ENCODE measurements at regions not wholly inside any gene's neighbourhood (a gene's known extent, or its start where the extent isn't known, plus 50 kb on each side); places are given as distances from the start of the nearest gene placed in this dataset.

DNA sequence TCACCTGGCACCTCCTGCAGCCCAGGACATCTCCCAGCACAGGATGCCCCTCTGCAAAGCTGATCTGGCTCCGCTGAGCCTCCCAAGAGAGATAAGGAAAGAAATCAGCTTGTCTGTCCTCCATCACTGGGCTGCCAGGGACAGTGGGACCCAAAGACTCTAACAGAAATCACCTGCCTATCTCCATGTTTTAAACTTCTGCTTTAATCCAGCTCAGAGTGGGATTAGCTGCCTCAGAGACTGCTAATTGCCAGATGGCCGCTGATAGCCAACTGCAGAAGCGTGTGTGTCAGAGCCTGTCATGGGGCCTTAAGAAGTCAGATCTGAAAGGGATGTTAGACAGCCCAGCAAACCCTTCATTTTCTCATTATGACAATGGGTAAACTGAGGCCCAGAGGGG lies 389.4 kb upstream of the KLHL29 start:
- H3K9me3 ChIP-seq (ENCODE audit: low read length), result 0 out of 2 replicates have a peak, but pooled peaks cover 6% of the 10 kb centered on the region

DNA sequence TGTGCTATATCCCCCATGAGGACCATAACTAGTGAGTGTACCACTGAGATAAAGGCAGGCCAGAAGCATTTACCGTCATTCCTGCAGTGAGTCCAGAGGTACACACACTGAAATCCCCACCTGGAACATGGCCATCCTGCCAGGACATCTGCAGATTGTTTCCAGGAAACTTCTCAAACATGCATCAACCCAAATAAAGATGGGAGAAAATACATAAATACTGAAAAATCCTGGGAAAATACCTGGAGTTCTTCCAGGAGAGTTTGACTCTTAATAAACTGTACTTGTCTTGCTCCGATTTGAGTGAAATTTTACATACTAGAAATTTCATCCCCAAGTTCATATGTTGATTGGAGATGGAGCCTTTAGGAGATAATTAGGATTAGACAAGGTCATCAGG lies 388.1 kb upstream of the KLHL29 start:
- Histone ChIP-seq H3K79me2 (ENCODE audit: insufficient read depth, low read length) (no peaks in the 10 kb centered on the region), H3K4me1 (ENCODE audit: insufficient read depth, low read length) (no peaks in the 10 kb centered on the region), H4K20me1 (ENCODE audit: insufficient read depth, low read length) (no peaks in the 10 kb centered on the region), H3K9me3 (ENCODE audit: low read length) (0 out of 2 replicates have a peak, but pooled peaks cover 6% of the 10 kb centered on the region), H3K36me3 (replicated peaks in 1 of 2; ENCODE audit: control insufficient read depth in 1 of 2, insufficient read depth in 2 of 2, low read length in 2 of 2) (no peaks in the 10 kb centered on the region), H2AFZ (ENCODE audit: low read length) (no peak overlapping the region), H3K27ac (ENCODE audit: extremely low read length, insufficient read depth, low read length) (no peak overlapping the region), H3K4me2 (ENCODE audit: low read depth, low read length) (no peak overlapping the region), H3K27me3 (ENCODE audit: control insufficient read depth in 1 of 2, insufficient read depth in 2 of 2, low read length in 2 of 2) (no peaks in the 10 kb centered on the region), H3K4me3 (replicated peaks in 1 of 3; ENCODE audit: insufficient read depth in 1 of 3, low read depth in 2 of 3, low read length in 3 of 3) (no peak overlapping the region), H3K9ac (ENCODE audit: insufficient read depth, low read depth, low read length) (no peak overlapping the region)
- ChIA-PET CTCF (ENCODE audit: low intra/inter-chr PET ratio, low total read pairs) (no interaction called here), POLR2A (no interaction called here)
- in situ Hi-C loops (cut with HindIII; ENCODE audit: extremely low pct_ligation_motif_present, low pct_unique_long_range_greater_than_20kb), result no loop called here
- no peak for DNase-seq (ENCODE audit: low spot score)
- TF ChIP-seq CHD2 (IDR thresholded peaks at IDR 0.05; ENCODE audit: low read depth, low read length) (no peak), KDM3A (CRISPR knock-in tag; IDR thresholded peaks at IDR 0.05; ENCODE audit: low read depth) (no peak), GZF1 (CRISPR knock-in tag; IDR thresholded peaks at IDR 0.05) (no peak), ZNF337 (CRISPR knock-in tag; IDR thresholded peaks at IDR 0.05; ENCODE audit: borderline replicate concordance, low read depth) (no peak)
- BruUV-seq (replicated peaks), result no TSS peak
- no peak for FAIRE-seq
- WGBS (ENCODE audit: low lambda C conversion rate), result 6% methylated on average over 2 of the region's 2 CpGs
- intact Hi-C loops (cut with micrococcal nuclease; ENCODE audit: unreplicated experiment), result no loop called here
- ATAC-seq, result no peak

More for the DNA sequence above, 389.4 kb upstream of the KLHL29 start:
- FAIRE-seq (no peak), ATAC-seq (no peak), DNase-seq (ENCODE audit: low spot score) (no peak)
- no peaks in the 10 kb centered on the region for H3K4me1 ChIP-seq (ENCODE audit: insufficient read depth, low read length)
- no peak overlapping the region for H3K27ac ChIP-seq (ENCODE audit: extremely low read length, insufficient read depth, low read length)
- no peaks in the 10 kb centered on the region for H4K20me1 ChIP-seq (ENCODE audit: insufficient read depth, low read length)
- TF ChIP-seq REL (CRISPR knock-in tag; conservative IDR thresholded peaks at IDR 0.05), result no peak
- TF ChIP-seq ZNF878 (CRISPR knock-in tag; IDR thresholded peaks at IDR 0.05), result no peak
- TF ChIP-seq THYN1 (CRISPR knock-in tag; IDR thresholded peaks at IDR 0.05; ENCODE audit: borderline replicate concordance, low read depth), result no peak
- TF ChIP-seq HES4 (CRISPR knock-in tag; IDR thresholded peaks at IDR 0.05; ENCODE audit: borderline replicate concordance), result no peak
- CTCF ChIA-PET (ENCODE audit: low intra/inter-chr PET ratio, low total read pairs), result no interaction called here
- 23% methylated on average over 3 of the region's 3 CpGs for WGBS (ENCODE audit: low lambda C conversion rate)
- in situ Hi-C loops (cut with HindIII; ENCODE audit: extremely low pct_ligation_motif_present, low pct_unique_long_range_greater_than_20kb), result no loop called here
- no peaks in the 10 kb centered on the region for H3K79me2 ChIP-seq (ENCODE audit: insufficient read depth, low read length)
- H3K4me2 ChIP-seq (ENCODE audit: low read depth, low read length), result no peak overlapping the region
- H3K36me3 ChIP-seq (replicated peaks in 1 of 2; ENCODE audit: control insufficient read depth in 1 of 2, insufficient read depth in 2 of 2, low read length in 2 of 2), result no peaks in the 10 kb centered on the region
- H3K4me3 ChIP-seq (replicated peaks in 1 of 3; ENCODE audit: insufficient read depth in 1 of 3, low read depth in 2 of 3, low read length in 3 of 3), result no peak overlapping the region
- POLR2A ChIA-PET, result no interaction called here
- no peak overlapping the region for H3K9ac ChIP-seq (ENCODE audit: insufficient read depth, low read depth, low read length)
- no peaks in the 10 kb centered on the region for H3K27me3 ChIP-seq (ENCODE audit: control insufficient read depth in 1 of 2, insufficient read depth in 2 of 2, low read length in 2 of 2)
- H2AFZ ChIP-seq (ENCODE audit: low read length), result no peak overlapping the region
- intact Hi-C loops (cut with micrococcal nuclease; ENCODE audit: unreplicated experiment), result no loop called here
- BruUV-seq (replicated peaks), result no TSS peak

Data from HepG2 (cell line).